Right lobe of liver (tissue), 6 donors: ENCODE measurements at regions not wholly inside any gene's neighbourhood (a gene's known extent, or its start where the extent isn't known, plus 50 kb on each side); places are given as distances from the start of the nearest gene placed in this dataset.

Experiments
- ATAC-seq, 4 donors: fragments of 200-7000 bp; cut with Tn5 transposase; one replicate each; pipeline ENCODE4 v1.9.1; 2020; ENCODE audit warnings: mild to moderate bottlenecking in 4 of 4, moderate library complexity in 4 of 4
- DNase-seq, 3 donors: peaks; one replicate each; pipeline ENCODE4 v3.0.0-alpha.2; 2020
- H3K27ac ChIP-seq, 3 donors: fragments of 200-600 bp; one replicate each; pipeline ENCODE4 v1.8.0; 2022
- H3K27me3 ChIP-seq, 2 donors: fragments of 200-600 bp; one replicate each; pipeline ENCODE4 v1.8.0; 2022
- H3K36me3 ChIP-seq, 4 donors: fragments of 200-600 bp; sonication (generic) in 1 of 4; one replicate each; pipeline versions ENCODE4 v1.5.1 to v1.8.0; 2017 to 2022; ENCODE audit warnings: control low read depth in 1 of 4
- H3K4me1 ChIP-seq, 4 donors: fragments of 200-600 bp; sonication (generic) in 1 of 4; one replicate each; pipeline versions ENCODE4 v1.5.1 to v1.8.0; 2017 to 2022; ENCODE audit warnings: control low read depth in 1 of 4
- H3K4me3 ChIP-seq, 3 donors: fragments of 200-600 bp; one replicate each; pipeline ENCODE4 v1.8.0; 2022
- H3K9me3 ChIP-seq, 4 donors: fragments of 200-600 bp; sonication (generic) in 1 of 4; one replicate each; pipeline versions ENCODE4 v1.5.1 to v1.8.0; 2017 to 2022; ENCODE audit warnings: control low read depth in 1 of 4
- CTCF ChIP-seq, 4 donors: fragments of 200-600 bp in 3 of 4; fragments of 450-650 bp in 1 of 4; IDR thresholded peaks; one replicate each; pipeline versions ENCODE4 v1.5.1 to v1.8.0; 2016 to 2022; ENCODE audit warnings: antibody characterized with exemption in 4 of 4, mild to moderate bottlenecking in 2 of 4
- POLR2A ChIP-seq: fragments of 450-650 bp; IDR thresholded peaks from one replicate; pipeline ENCODE4 v1.6.1; 2017; ENCODE audit warnings: antibody characterized with exemption, mild to moderate bottlenecking
- WGBS: methylation state at CpG from one replicate; pipeline ENCODE4 v1.1.6; 2018; ENCODE audit warnings: low coverage, low lambda C conversion rate; ENCODE audit not compliant: insufficient coverage; ENCODE audit errors: missing lambda C conversion rate; 5-methylcytosine and 5-hydroxymethylcytosine counted together
- intact Hi-C, 2 donors: fragments of 100-400 bp; cut with DNase I; formaldehyde crosslinking; loops; one replicate each; pipeline versions ENCODE4 v1.11.2 to v1.14.1; 2022
- donor health status: DM: no; HTN: yes; CAD: no.
- donor health status: DM: no; HTN: no; CAD: no.
- donor health status: DM: no; HTN: no; CAD: no.
- donor health status: DM: no; HTN: yes; CAD: no.
- donor health status: DM: no; HTN: yes; CAD: no.

GRCh38 chr2:219752726-219753125 is 125.3 kb downstream of the SLC4A3 start:
- Histone ChIP-seq H3K9me3 (no peaks in the 10 kb centered on the region), H3K4me3 (no peak overlapping the region), H3K27me3 (no peaks in the 10 kb centered on the region), H3K4me1 (no peaks in the 10 kb centered on the region), H3K36me3 (no peaks in the 10 kb centered on the region), H3K27ac (no peak overlapping the region)
- WGBS = 93% methylated on average over 2 of the region's 2 CpGs
- no peak for TF ChIP-seq CTCF (IDR thresholded peaks at IDR 0.05)
- TF ChIP-seq POLR2A = no peak
- ATAC-seq = no peak
- no peak for DNase-seq
- intact Hi-C loops = no loop called here

- WGBS = 57% methylated on average over 2 of the region's 3 CpGs
- no peak for DNase-seq
- no peaks in the 10 kb centered on the region for H3K9me3 ChIP-seq
- no peak overlapping the region for H3K4me3 ChIP-seq
- H3K27ac ChIP-seq = no peak overlapping the region
- no peaks in the 10 kb centered on the region for H3K4me1 ChIP-seq
- no peak for ATAC-seq
- H3K27me3 ChIP-seq = no peaks in the 10 kb centered on the region
- no peak for TF ChIP-seq POLR2A
- no peak for TF ChIP-seq CTCF (IDR thresholded peaks at IDR 0.05)
- intact Hi-C loops = no loop called here
- H3K36me3 ChIP-seq = no peaks in the 10 kb centered on the region
Measured at GRCh38 chr2:219758907-219759680, 131.7 kb downstream of the SLC4A3 start.

GRCh38 chr2:219759801-219760200 is 132.4 kb downstream of the SLC4A3 start:
- intact Hi-C loops = no loop called here
- TF ChIP-seq POLR2A = no peak
- no peaks in the 10 kb centered on the region for H3K4me1 ChIP-seq
- no peak overlapping the region for H3K27ac ChIP-seq
- ATAC-seq (no peak), DNase-seq (no peak)
- WGBS = 48% methylated on average over 3 of the region's 3 CpGs
- H3K9me3 ChIP-seq = no peaks in the 10 kb centered on the region
- H3K27me3 ChIP-seq = no peaks in the 10 kb centered on the region
- no peak overlapping the region for H3K4me3 ChIP-seq
- no peaks in the 10 kb centered on the region for H3K36me3 ChIP-seq

GRCh38 chr2:219765231-219765911 is 137.9 kb downstream of the SLC4A3 start:
- no peak overlapping the region for H3K27ac ChIP-seq
- no peaks in the 10 kb centered on the region for H3K36me3 ChIP-seq
- H3K27me3 ChIP-seq = no peaks in the 10 kb centered on the region
- intact Hi-C loops = no loop called here
- no peak overlapping the region for H3K4me3 ChIP-seq
- H3K9me3 ChIP-seq = no peaks in the 10 kb centered on the region
- ATAC-seq (no peak), DNase-seq (no peak)
- no peaks in the 10 kb centered on the region for H3K4me1 ChIP-seq
- TF ChIP-seq CTCF (IDR thresholded peaks at IDR 0.05) (no peak), POLR2A (no peak)
- 47% methylated on average over 5 of the region's 5 CpGs for WGBS

GRCh38 chr2:219766658-219767057 is 139.2 kb downstream of the SLC4A3 start:
- H3K4me3 ChIP-seq = no peak overlapping the region
- H3K4me1 ChIP-seq = no peaks in the 10 kb centered on the region
- no peaks in the 10 kb centered on the region for H3K27me3 ChIP-seq
- no peaks in the 10 kb centered on the region for H3K9me3 ChIP-seq
- DNase-seq = no peak
- intact Hi-C loops = no loop called here
- TF ChIP-seq CTCF (IDR thresholded peaks at IDR 0.05) (no peak), POLR2A (no peak)
- H3K27ac ChIP-seq = no peak overlapping the region
- H3K36me3 ChIP-seq = no peaks in the 10 kb centered on the region
- ATAC-seq = no peak
- WGBS = 100% methylated on average over 1 of the region's 5 CpGs
